ENCODE measurements at regions not wholly inside any gene's neighbourhood (a gene's known extent, or its start where the extent isn't known, plus 50 kb on each side); places are given as distances from the start of the nearest gene placed in this dataset.

- H3K23ac ChIP-seq (ENCODE audit: insufficient read length, low read depth, low read length), result no peak overlapping the region
- Mint-ChIP-seq H3K36me3 (ENCODE audit: insufficient read depth in 1 of 3, low read depth in 3 of 3) (no peaks in the 10 kb centered on the region), H3K4me1 (no peaks in the 10 kb centered on the region), H3K9me3 (no peaks in the 10 kb centered on the region), H3K27ac (no peak overlapping the region), H3K4me3 (no peak overlapping the region), H3K27me3 (ENCODE audit: low read depth) (no peaks in the 10 kb centered on the region; the same call in none of the 2 replicates)
- no peaks in the 10 kb centered on the region for H3K9me3 ChIP-seq (ENCODE audit: control insufficient read depth, low read depth, low read length)
- H3K14ac ChIP-seq (ENCODE audit: insufficient read depth, low read length), result no peak overlapping the region
- H3K79me1 ChIP-seq (ENCODE audit: insufficient read depth, low read depth, low read length, poor library complexity, severe bottlenecking), result no peaks in the 10 kb centered on the region
- H2BK120ac ChIP-seq (ENCODE audit: low read depth, low read length, poor library complexity, severe bottlenecking), result no peak overlapping the region
- H3K4me2 ChIP-seq (ENCODE audit: insufficient read depth, insufficient read length, low read length), result no peak overlapping the region
- H4K8ac ChIP-seq (replicated peaks; ENCODE audit: insufficient read length, low read depth, low read length), result no peak overlapping the region
- H3K79me2 ChIP-seq (ENCODE audit: insufficient read depth, low read length), result no peaks in the 10 kb centered on the region
- H3K4ac ChIP-seq (ENCODE audit: low read depth, low read length), result no peak overlapping the region
- no CpG with 5 or more reads among the region's 2 CpGs for WGBS (ENCODE audit: extremely low coverage, insufficient read length, low lambda C conversion rate)
- TF ChIP-seq, protein P1, sequence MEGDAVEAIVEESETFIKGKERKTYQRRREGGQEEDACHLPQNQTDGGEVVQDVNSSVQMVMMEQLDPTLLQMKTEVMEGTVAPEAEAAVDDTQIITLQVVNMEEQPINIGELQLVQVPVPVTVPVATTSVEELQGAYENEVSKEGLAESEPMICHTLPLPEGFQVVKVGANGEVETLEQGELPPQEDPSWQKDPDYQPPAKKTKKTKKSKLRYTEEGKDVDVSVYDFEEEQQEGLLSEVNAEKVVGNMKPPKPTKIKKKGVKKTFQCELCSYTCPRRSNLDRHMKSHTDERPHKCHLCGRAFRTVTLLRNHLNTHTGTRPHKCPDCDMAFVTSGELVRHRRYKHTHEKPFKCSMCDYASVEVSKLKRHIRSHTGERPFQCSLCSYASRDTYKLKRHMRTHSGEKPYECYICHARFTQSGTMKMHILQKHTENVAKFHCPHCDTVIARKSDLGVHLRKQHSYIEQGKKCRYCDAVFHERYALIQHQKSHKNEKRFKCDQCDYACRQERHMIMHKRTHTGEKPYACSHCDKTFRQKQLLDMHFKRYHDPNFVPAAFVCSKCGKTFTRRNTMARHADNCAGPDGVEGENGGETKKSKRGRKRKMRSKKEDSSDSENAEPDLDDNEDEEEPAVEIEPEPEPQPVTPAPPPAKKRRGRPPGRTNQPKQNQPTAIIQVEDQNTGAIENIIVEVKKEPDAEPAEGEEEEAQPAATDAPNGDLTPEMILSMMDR (conservative IDR thresholded peaks at IDR 0.05), result no peak
- no peaks in the 10 kb centered on the region for H3K27me3 ChIP-seq (ENCODE audit: insufficient read depth, low read length)
- no peak overlapping the region for H2BK12ac ChIP-seq (ENCODE audit: insufficient read length, low read depth, low read length)
- H3K27ac ChIP-seq (ENCODE audit: insufficient read length, low read depth, low read length), result no peak overlapping the region
- H3K18ac ChIP-seq (ENCODE audit: insufficient read length, low read depth, low read length), result no peak overlapping the region
- H2AK5ac ChIP-seq (ENCODE audit: insufficient read length, low read length), result no peak overlapping the region
- no peak overlapping the region for H3K9ac ChIP-seq (ENCODE audit: extremely low read depth, insufficient read length, low read length)
- H3K23me2 ChIP-seq (ENCODE audit: insufficient read length, low read depth, low read length, poor library complexity, severe bottlenecking), result no peaks in the 10 kb centered on the region
- no peak overlapping the region for H3T11ph ChIP-seq (ENCODE audit: low read length)
- no peak for DNase-seq
- no peak overlapping the region for H3K56ac ChIP-seq (ENCODE audit: insufficient read length, low read depth, low read length)
- H4K91ac ChIP-seq (ENCODE audit: insufficient read length, low read depth, low read length), result no peak overlapping the region
- H4K20me1 ChIP-seq (ENCODE audit: control insufficient read depth, insufficient read depth, insufficient read length), result no peaks in the 10 kb centered on the region
- no peak overlapping the region for H2BK5ac ChIP-seq (ENCODE audit: insufficient read length, low read length)
- no peak overlapping the region for H2BK20ac ChIP-seq (ENCODE audit: low read depth, low read length, poor library complexity, severe bottlenecking)
- no peaks in the 10 kb centered on the region for H3K4me1 ChIP-seq (ENCODE audit: insufficient read depth, low read length)
- no peak overlapping the region for H2AFZ ChIP-seq (ENCODE audit: low read length)
- no peak overlapping the region for H4K5ac ChIP-seq (ENCODE audit: insufficient read length, low read depth, low read length)
- no peak overlapping the region for H2BK15ac ChIP-seq (ENCODE audit: low read depth, low read length)
These were observed 55.0 kb upstream of the PCED1B start for GRCh38 chr12:47024463-47024862.

Measured in H9 (cell line).